AG20443 (cell line): ENCODE measurements at regions not wholly inside any gene's neighbourhood (a gene's known extent, or its start where the extent isn't known, plus 50 kb on each side); places are given as distances from the start of the nearest gene placed in this dataset.
"Not testable (repeated sequence)": the region's sequence is repeated elsewhere in the genome, so short reads cannot be mapped to it uniquely, and the experiment has no call there.

Source experiments
- DNase-seq: peaks from one replicate; pipeline ENCODE4 v3.0.0; 2012; ENCODE audit warnings: low spot score, mixed read lengths

DNA sequence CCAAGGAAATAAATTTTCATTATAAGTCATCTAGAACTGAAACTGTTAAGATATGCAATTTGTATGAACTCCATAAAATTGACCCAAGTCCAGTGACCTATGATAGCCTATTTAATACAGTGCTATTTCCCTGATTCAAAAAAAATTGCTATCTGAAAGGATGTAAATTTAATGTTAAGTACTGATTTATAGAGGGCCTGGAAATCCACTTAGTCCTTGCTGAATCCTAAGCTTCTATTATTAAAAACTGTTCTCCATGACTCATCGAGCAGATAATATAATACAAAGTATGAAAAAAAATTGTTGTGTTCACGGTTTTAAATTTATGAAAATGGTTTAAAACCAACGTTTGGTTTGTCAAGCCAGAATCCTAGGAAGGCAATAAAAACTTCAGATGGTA is 704.8 kb upstream of the AADAT start:
- no peak for DNase-seq

DNA sequence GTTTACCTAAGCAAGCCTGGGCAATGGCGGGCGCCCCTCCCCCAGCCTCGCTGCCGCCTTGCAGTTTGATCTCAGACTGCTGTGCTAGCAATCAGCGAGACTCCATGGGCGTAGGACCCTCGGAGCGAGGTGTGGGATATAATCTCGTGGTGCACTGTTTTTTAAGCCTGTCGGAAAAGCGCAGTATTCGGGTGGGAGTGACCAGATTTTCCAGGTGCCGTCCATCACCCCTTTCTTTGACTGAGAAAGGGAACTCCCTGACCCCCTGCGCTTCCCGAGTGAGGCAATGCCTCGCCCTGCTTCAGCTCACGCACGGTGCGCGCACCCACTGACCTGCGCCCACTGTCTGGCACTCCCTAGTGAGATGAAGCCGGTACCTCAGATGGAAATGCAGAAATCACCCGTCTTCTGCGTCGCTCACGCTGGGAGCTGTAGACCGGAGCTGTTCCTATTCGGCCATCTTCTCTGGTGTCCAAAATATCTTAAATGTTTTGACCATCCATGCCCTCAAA is 698.8 kb upstream of the AADAT start:
- not testable (repeated sequence) for DNase-seq

DNA sequence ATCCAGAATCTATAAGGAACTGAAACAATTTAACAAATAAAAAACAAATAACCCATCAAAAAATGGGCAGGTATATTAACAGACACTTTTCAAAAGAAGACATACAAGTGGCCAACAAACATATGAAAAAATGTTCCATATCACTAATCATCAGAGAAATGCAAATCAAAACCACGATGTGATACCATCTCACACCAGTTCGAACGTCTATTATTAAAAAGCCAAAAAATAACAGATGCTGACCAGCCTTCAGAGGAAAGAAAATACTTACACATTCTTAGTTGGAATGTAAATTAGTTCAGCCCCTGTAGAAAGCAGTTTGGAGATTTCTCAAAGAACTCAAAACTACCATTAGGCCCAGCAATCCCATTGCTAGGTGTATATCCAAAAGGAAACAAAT is 687.9 kb upstream of the AADAT start:
- DNase-seq, result no peak

DNA sequence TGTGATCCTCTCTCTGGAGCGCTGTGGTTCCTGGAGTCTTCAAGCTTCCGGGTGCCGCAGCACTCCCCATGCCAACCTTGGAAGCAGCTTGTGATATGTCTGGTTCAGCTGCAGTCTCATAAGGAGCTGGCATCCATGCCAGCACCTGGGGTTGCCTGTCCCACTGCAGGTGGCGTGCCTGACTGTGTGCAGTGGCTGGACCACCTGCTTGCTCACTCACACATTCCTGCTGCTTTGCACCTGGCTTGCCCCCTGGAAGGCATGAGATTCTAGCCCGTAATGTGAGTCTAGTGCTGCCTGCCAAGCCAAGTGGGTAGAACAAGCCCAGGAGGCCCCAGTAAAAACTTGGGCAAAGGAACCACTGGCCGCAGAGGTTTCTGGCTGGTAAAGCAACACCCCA is 687.2 kb upstream of the AADAT start:
- no peak for DNase-seq

DNA sequence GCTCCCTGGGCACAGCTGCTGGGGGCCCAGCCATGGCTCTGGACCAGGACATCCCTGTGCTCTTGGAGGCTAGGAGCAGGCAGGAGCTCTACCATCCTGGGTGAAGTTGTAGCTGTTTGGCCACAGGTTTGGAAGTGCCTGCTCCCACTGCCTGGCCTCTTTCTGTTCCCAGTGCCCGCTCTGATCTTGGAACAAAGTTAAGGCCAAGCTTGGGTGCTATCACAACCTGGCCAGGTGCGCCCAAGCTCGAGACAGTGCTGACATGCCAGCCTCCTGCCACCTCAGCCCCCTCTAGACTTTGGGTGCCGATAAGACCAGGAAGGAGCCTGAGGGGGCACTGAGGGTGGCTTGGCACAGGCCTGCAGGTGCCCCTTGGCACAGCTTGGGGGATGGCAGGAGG is 686.1 kb upstream of the AADAT start:
- no peak for DNase-seq

DNA sequence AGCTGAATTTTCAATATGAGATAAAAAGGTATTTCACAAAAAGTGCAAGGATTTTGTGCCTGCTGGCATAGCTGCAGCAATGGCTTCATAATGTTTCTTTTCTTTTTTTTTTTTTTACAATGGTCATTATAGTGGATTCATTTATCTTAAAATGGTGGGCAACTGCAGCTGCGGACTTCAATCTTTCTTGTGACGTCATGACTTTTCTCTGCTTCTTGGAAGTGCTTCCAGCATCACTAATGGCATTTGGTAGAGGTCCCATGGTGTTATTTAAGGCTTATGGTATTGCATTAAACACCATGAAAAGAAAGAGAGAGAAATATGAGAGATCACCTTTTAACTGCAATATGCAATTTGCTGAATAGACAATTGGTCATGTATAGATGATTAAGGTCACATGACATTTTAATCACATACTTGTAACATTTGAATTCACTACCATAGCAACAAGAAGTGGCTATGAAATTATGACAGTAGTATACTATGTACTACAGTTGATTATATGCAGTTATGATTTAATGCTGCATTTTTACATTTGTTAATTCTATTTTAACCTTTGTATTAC is 684.0 kb upstream of the AADAT start:
- no peak for DNase-seq

DNA sequence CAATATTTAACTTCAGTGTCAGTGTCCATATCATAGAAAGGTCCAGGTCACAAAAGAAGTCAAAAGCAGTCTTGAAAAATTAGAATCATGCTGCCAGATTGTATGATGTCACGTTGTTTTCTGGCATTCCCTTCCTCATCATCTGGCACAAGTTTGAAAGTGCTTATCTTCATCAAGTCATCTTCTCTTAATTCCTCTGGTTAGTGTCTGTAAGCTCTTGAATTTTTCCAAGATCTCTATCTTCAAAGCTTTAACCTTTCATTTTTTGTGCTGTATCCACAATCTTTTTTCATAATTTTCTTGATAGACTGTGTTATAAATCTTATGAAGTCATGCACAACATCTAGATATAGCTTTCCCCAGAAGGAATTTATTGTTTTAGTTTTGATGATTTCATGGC is 682.7 kb upstream of the AADAT start:
- DNase-seq, result no peak

DNA sequence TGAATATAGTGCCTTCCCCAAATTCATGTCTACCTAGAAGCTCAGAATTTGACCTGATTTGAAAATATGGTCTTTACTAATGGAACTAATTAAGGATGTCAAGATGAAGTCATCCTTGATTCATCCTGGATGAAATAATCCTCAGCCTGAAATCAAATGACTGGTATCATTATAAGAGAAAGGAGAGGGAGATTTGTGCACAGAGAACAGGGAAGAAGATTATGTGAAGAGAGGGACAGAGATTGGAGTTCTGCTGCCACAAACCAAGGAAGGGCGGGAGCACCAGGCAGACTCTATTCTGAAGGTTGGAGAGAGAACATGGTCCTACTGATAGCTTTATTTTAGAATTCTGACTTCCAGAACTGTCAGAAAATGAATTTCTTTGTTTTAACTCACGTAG is 680.9 kb upstream of the AADAT start:
- no peak for DNase-seq

DNA sequence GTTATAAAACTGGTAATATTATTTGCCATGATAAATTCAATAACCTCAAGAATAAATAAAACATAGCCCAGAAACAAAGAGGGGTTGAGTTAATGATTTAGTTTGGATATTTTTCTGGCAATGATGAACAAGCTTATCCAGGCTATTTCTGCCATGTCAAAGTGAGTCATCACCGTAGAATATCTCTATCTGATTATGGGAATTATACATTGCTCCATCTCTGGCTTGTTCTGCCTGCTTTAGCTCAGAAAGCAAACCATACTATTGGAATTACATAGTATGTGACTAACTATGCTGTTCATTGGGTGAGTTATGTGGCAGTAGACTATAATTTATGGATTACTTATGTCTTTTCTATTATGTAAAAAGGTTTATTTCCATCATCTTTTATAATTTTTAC is 680.1 kb upstream of the AADAT start:
- DNase-seq, result no peak

DNA sequence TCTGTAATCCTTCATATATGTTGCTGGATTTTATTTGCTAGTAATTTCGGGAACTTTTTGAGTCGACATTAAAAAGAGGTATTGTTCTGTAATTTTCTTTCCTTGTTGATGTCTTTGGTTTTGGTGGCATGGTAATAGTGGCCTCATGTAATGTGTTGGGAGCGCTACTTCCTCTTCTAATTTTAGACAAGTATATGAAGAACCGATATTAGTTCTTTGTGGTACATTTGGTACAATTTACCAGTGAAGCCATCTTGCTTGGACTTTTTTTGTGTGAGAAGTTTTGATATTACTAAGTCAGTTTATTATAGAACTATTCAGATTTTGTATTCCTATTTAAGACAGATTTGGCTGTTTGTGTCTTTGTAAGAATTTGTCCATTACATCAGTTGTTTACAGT is 669.2 kb upstream of the AADAT start:
- DNase-seq, result no peak

DNA sequence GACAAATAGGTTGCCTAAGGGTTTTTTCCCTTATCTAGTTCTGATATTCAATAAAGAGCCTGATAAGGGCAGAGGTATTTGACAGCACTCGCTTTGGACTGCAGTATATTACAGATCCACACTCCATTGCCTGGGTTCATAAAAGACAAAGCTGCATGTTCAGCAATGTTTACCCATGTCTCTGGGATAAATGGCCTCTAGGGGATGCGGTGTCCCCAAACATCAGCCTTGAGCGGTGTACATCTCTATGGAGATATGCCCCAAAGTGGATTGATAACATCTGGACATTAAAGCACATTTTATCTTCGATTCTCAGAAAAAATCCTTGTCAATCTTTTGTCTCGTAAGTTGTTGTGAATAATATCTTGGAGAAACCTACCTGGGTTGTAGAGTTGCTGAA is 660.8 kb upstream of the AADAT start:
- DNase-seq, result no peak

DNA sequence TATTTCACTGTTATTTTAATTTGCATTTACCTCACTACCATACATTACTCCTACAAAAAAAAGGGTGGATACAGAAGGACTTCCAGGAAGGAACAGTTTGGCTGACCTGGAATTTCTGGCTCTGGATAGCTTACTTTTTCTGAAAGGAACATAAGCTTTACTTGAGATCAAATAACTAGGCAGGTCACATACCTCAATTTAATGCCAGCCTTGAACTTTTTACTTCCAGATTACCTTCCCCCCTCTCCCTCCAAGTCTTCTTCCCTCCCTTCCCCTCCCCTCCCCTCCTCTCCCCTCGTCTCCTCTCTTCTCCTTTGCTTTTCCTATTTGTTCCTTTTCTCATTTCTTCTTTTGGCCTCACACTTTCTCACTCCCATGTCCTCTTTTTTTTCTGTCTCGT is 659.2 kb upstream of the AADAT start:
- DNase-seq, result no peak

DNA sequence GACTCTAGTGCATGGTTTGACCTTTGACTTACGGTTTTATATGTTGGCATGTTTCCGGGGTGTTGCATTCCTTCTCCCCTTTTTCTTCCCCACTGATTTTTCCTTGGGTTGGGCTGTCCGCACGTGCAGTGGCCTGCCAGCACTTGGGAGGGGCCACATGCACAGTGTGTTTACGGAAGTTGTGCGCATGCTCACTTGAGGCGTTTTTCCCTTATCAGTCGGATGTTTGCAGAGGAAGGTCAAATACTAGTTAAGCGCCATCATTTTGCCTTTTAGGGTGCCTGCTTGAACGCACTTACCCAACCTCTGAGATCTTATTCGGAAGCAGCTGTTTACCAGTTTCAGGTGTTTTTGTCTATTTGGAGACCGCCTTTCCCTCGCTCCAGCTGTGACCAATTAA is 653.9 kb upstream of the AADAT start:
- no peak for DNase-seq

DNA sequence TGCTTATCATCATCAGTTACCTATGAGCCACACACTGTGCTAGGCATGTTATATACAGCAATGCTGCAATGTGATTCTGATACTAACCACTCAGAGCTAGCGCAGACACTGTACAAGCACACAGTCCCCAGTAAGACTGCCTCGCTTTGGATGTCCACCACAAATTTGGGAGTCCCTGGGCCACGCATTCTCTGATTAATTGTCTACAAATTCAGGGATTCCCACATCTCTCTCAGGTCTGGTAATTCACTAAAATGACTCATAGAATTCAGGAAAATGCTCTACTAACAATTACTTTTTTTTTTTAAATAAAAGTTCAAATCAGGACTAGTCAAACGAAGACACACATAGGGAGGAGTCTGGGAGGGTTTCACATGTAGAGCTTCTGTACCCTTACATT is 652.1 kb upstream of the AADAT start:
- DNase-seq, result no peak

DNA sequence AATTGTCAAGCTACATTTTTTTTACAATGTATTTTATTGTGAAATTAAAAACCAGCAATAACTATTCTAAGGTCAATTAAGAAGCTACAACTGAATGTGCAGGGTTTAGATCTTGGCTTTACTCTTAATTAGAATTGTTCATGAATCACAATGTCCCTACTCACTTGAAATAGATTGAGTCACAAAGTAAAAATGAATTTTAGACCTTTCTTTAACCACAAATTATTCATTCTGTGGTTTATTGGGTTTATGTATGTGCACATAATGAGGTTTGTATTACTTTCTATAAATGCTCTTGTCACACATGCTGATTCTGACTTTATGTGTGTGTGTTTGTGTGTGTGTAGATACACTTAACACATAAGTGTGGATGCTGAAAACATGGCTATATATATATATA is 647.0 kb upstream of the AADAT start:
- DNase-seq, result no peak

DNA sequence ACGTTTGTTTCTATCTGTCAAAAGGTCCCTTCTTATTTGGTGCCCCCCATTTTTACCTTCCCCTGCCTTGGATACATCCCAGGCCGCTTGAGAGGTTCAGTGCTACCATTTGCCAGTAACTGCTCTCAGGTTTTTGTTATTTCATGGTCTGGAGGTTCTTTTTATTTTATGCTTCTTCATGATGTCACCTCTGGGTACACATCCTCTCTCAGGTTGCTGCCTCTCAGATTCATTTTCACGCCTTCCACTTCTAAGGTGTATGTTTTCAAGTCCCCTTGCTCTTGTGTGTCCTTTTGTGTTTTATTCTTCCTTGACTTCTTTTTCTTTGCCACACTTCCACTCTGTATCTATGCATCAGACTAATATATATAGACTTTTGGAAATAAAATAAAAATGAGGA is 640.1 kb upstream of the AADAT start:
- no peak for DNase-seq

DNA sequence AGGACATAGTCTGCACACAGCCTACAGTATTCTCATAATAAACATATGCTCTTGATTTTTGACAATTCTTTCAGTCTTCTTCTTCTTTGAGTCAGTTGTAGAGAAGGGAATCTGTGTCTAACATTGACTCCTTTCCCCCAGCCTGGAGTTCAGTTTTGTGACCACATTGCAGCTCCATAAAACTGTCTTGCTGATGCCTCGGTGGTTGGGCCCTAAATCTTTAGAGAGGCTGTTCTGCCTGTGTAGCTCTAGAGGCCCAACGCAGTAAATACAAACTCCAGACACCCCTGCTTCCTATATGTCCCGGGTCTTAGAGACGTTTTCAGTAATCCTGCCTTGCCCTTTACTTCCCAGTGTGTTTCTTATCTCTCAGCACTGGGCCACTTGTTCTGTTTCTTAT is 639.5 kb upstream of the AADAT start:
- DNase-seq, result no peak

DNA sequence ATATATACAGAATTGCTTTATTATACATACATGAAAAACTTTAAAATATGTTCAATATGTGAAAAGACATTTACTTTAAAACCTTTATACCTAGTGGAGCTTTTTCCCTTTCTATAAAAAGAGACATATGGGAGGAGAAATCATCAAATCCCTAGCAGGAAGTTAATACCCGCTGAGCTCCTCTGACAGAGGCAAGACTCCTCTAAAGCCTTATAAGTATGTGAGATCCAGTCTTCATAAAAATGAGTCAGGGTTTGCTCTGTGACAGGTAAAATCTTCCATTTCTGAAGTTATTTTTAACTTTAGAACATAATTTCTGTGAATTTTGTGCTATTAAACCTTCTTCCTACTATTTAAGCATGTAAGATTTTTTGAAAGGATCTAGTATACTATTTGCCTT is 634.4 kb upstream of the AADAT start:
- DNase-seq, result no peak

DNA sequence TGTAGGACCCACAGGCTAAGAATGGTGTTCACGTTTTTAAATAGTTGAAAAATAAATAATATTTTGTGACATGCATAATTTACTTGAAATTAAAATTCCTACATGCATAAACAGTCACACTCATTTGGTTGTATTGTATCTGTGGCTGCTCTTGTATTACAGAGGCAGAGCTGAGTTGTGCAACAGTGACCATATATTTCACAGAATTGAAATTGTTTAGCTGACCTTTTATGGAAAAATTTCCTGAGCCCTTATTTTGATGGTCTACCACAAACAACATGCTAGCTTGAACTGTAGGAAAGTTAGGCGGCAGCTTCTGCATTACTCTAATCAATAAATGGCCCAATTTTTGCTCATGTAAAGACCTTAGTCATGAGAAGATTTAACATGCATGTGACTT is 633.4 kb upstream of the AADAT start:
- no peak for DNase-seq

DNA sequence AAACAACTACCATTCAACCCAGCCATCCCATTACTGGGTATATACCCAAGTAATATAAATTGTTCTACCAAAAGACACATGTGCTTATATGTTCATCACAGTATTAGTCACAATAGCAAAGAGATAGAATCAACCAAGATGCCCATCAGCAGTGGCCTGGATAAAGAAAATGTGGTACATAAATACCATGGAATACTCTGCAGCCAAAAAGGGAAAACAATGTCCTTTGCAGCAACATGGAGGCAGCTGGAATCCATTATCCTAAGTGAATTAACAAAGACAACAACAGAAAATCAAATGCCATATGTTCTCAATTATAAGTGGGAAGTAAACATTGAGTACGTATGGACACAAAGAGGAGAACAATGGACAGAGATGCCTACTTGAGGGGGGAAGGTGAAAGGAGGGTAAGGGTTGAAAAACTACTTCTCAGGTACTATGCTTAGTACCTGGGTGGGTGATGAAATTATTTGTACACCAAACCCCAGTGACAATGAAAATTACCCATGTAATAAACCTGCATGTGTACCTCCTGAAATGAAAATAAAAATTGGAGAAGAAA is 632.1 kb upstream of the AADAT start:
- no peak for DNase-seq

DNA sequence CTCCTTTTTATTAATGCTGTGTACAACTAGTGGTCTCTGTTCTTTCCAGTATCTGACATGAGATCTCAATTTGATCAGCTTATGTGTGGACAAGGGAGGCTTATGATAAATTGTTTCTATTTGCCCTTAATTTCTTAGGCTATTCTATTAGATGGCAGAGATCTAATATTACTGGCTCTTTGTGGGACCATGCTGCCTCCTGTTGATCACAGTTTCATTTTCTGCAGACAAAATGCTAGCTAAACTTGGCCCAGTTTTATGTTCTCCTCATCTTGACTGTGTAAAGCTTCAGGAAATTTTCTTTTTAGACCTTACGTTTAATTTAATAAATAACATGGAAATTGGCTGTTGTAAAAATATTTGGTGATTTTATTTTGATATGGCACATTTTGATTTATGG is 627.1 kb upstream of the AADAT start:
- DNase-seq, result no peak

DNA sequence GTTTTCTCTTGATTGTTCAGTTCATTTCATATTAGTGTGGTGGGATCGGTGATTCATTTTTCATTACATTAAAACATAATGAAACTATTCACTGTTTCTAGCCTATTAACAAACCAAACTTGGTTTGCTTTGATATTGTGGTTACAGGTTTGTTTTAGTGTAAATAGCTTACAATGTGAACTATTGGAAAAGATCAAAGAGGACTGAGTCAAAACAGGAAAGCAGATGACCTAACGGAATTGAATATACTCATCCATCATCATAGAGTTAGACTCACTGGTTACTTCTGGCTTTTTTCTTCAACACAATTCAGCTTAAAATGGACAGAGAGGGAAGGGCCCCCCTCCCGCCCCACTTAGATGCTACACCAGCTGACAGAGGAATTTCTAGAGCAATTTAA is 616.2 kb upstream of the AADAT start:
- DNase-seq, result no peak

DNA sequence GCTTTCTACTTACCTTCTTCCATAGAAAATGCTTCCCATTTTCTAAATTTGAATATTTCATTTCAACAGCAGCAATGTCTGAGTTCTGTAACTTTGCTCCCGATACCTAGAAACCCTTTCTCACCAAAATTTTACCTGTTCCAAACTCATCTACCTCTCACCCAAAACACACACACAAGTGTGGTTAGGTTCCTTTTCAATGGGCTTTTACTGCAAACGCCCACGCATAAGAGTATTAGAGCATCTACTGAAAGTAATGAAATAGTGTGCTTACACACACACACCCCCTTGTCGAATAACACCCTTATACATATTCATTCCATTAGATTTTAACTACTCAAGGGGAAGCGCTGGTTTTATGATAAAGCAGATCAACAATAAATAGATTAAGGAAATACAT is 610.3 kb upstream of the AADAT start:
- no peak for DNase-seq

DNA sequence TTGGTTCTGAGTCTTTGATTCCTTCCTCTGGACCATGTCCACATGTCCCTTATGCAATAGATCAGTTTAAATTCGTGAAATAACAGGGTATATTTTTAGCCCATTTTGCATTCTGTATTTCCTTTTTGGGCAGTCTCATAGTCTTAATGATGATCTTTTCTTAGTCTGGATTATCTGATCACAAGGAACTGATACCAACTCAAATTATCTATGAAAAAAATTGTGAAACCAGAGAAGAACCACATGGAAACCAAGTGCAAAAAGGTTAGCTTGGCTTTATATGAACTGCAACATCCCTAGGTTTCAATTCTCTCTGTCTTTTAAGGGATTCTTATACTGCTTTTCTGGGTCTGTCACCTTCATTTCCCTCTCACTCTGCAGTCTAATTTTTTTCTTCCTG is 608.6 kb upstream of the AADAT start:
- DNase-seq, result no peak

DNA sequence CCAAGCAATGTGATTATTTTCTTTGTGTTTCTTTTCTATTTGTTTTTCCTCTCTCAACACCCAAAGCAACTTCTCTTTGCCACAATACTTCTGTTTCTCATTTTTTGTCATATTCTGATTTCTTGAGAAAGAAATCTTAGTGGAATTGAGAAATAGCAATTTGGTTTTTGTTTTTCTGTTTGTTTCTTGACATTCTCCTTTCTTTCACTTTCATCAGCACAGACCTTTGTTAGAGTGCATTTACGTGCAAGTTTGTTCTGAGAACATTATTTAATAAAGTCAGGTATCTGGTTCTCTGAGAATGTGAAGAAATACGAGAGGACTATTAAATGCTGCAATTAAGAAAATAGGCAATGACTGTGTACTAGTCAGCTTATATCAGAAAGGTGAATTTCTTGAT is 608.1 kb upstream of the AADAT start:
- no peak for DNase-seq
